KMS-11 (cell line): ENCODE measurements at regions not wholly inside any gene's neighbourhood (a gene's known extent, or its start where the extent isn't known, plus 50 kb on each side); places are given as distances from the start of the nearest gene placed in this dataset.

Experiments
- H2AFZ ChIP-seq: fragments of 200-600 bp; sonication (generic); 2 replicates; pipeline ENCODE4 v1.6.1; 2016; ENCODE audit warnings: antibody characterized with exemption, mixed run types, low read depth
- H3K27ac ChIP-seq: fragments of 200-600 bp; sonication (generic); 2 replicates; pipeline ENCODE4 v1.6.1; 2016; ENCODE audit warnings: mild to moderate bottlenecking, mixed run types
- H3K27me3 ChIP-seq: fragments of 200-600 bp; sonication (generic); 2 replicates; pipeline ENCODE4 v1.6.1; 2017; ENCODE audit warnings: mild to moderate bottlenecking, low read depth, mixed run types, moderate library complexity; ENCODE audit not compliant: insufficient read depth
- H3K36me3 ChIP-seq: fragments of 200-600 bp; sonication (generic); 2 replicates; pipeline ENCODE4 v1.6.1; 2017; ENCODE audit warnings: mild to moderate bottlenecking, mixed run types; ENCODE audit not compliant: insufficient read depth
- H3K4me1 ChIP-seq: fragments of 200-600 bp; sonication (generic); 2 replicates; pipeline ENCODE4 v1.6.1; 2016; ENCODE audit warnings: mild to moderate bottlenecking, low read depth, mixed run types; ENCODE audit not compliant: poor library complexity, severe bottlenecking
- H3K4me2 ChIP-seq: fragments of 200-600 bp; sonication (generic); 2 replicates; pipeline ENCODE4 v1.7.0; 2016; ENCODE audit warnings: mild to moderate bottlenecking, mixed run types
- H3K4me3 ChIP-seq: fragments of 200-600 bp; sonication (generic); IDR thresholded peaks from 2 replicates; pipeline ENCODE4 v1.6.1; 2017; ENCODE audit warnings: low read depth, low read length, mixed read lengths; ENCODE audit not compliant: insufficient read depth
- H3K79me2 ChIP-seq: fragments of 200-600 bp; sonication (generic); 2 replicates; pipeline ENCODE4 v1.6.1; 2016; ENCODE audit warnings: low read depth, mixed run types; ENCODE audit not compliant: insufficient read depth
- H3K9ac ChIP-seq: fragments of 200-600 bp; sonication (generic); 2 replicates; pipeline ENCODE4 v1.6.1; 2016; ENCODE audit warnings: mild to moderate bottlenecking, mixed run types
- H4K20me1 ChIP-seq: fragments of 200-600 bp; sonication (generic); 2 replicates; pipeline ENCODE4 v1.6.1; 2016; ENCODE audit warnings: mild to moderate bottlenecking, mixed run types; ENCODE audit not compliant: insufficient read depth
- CTCF ChIP-seq: fragments of 200-600 bp; sonication (generic); conservative IDR thresholded peaks from 2 replicates; pipeline ENCODE4 v1.6.1; 2017; ENCODE audit warnings: low read depth, mild to moderate bottlenecking, antibody characterized with exemption, low read length, moderate library complexity, mixed read lengths

GRCh38 chr4:57575426-57575825 lies 465.2 kb upstream of the IGFBP7 start:
- Histone ChIP-seq H4K20me1 (no peaks in the 10 kb centered on the region), H3K27me3 (no peaks in the 10 kb centered on the region), H3K4me3 (no peak overlapping the region), H2AFZ (no peak overlapping the region), H3K36me3 (no peaks in the 10 kb centered on the region), H3K9ac (no peak overlapping the region), H3K4me2 (no peak overlapping the region), H3K4me1 (no peaks in the 10 kb centered on the region), H3K79me2 (no peaks in the 10 kb centered on the region), H3K27ac (no peak overlapping the region)
- TF ChIP-seq CTCF: no peak

- no peaks in the 10 kb centered on the region for H3K4me1 ChIP-seq
- H2AFZ ChIP-seq: no peak overlapping the region
- H3K27me3 ChIP-seq: no peaks in the 10 kb centered on the region
- H3K27ac ChIP-seq: no peak overlapping the region
- TF ChIP-seq CTCF: no peak
- H3K4me2 ChIP-seq: no peak overlapping the region
- no peaks in the 10 kb centered on the region for H4K20me1 ChIP-seq
- no peak overlapping the region for H3K4me3 ChIP-seq
- no peaks in the 10 kb centered on the region for H3K36me3 ChIP-seq
- H3K9ac ChIP-seq: no peak overlapping the region
- H3K79me2 ChIP-seq: no peaks in the 10 kb centered on the region
Observed at GRCh38 chr4:57554556-57555092, 444.4 kb upstream of the IGFBP7 start.

DNA sequence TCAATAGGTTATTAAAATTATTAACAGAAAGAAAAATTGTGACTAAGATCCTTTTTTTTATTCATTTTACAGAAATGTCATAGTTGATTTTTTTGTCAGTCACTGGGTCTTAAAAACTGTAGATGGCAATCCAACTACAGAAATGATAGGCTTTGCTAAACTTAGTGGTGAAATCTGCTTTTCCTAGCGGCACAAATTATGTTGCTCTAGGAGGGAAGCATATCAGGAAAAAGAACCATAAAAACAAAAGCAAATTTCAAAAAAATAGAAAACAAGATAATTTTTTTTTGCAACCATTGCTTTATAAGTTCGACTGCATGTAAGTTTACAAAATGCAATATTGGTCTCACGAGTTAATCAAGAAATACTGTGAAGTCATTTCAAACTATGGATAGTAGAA lies 443.5 kb upstream of the IGFBP7 start:
- no peak overlapping the region for H3K4me2 ChIP-seq
- no peak overlapping the region for H2AFZ ChIP-seq
- H4K20me1 ChIP-seq: no peaks in the 10 kb centered on the region
- no peak overlapping the region for H3K27ac ChIP-seq
- H3K4me1 ChIP-seq: no peaks in the 10 kb centered on the region
- no peak overlapping the region for H3K4me3 ChIP-seq
- no peak for TF ChIP-seq CTCF
- no peaks in the 10 kb centered on the region for H3K36me3 ChIP-seq
- H3K79me2 ChIP-seq: no peaks in the 10 kb centered on the region
- no peaks in the 10 kb centered on the region for H3K27me3 ChIP-seq
- H3K9ac ChIP-seq: no peak overlapping the region

DNA sequence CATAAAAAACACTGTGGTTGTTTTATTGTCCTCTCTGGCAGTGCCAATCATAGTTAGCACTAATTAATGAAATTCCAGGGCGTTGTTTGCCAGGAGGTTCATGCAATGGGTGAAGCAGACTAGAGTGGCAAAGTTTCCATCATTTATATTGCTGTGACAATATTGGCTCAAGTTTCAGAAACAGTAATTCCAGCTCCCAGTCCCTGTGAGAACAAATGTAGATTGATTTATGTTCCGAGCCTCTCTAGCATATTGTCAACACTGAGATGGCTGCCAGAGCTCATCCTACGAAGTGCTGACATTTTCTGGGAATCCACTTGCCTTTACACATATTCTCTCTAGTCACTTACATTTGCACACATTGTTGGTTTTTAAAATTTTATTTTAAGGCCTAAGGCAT lies 440.0 kb upstream of the IGFBP7 start:
- no peaks in the 10 kb centered on the region for H4K20me1 ChIP-seq
- H3K27me3 ChIP-seq: no peaks in the 10 kb centered on the region
- H2AFZ ChIP-seq: no peak overlapping the region
- no peaks in the 10 kb centered on the region for H3K79me2 ChIP-seq
- no peak overlapping the region for H3K9ac ChIP-seq
- H3K4me3 ChIP-seq: no peak overlapping the region
- no peak overlapping the region for H3K4me2 ChIP-seq
- TF ChIP-seq CTCF: no peak
- no peak overlapping the region for H3K27ac ChIP-seq
- H3K4me1 ChIP-seq: no peaks in the 10 kb centered on the region
- H3K36me3 ChIP-seq: no peaks in the 10 kb centered on the region

- H3K4me2 ChIP-seq: no peak overlapping the region
- no peaks in the 10 kb centered on the region for H3K4me1 ChIP-seq
- no peak for TF ChIP-seq CTCF
Observed at GRCh38 chr4:57548856-57549255, 438.7 kb upstream of the IGFBP7 start.

More at GRCh38 chr4:57548856-57549255, 438.7 kb upstream of the IGFBP7 start:
- Histone ChIP-seq H3K27ac (no peak overlapping the region), H3K36me3 (no peaks in the 10 kb centered on the region), H3K9ac (no peak overlapping the region), H4K20me1 (no peaks in the 10 kb centered on the region), H3K27me3 (no peaks in the 10 kb centered on the region), H3K79me2 (no peaks in the 10 kb centered on the region), H3K4me3 (no peak overlapping the region), H2AFZ (no peak overlapping the region)
